ENCODE measurements at regions not wholly inside any gene's neighbourhood (a gene's known extent, or its start where the extent isn't known, plus 50 kb on each side); places are given as distances from the start of the nearest gene placed in this dataset.

- H3K27ac ChIP-seq (ENCODE audit: low read depth, low read length) = no peak overlapping the region
- no peak overlapping the region for H3K4me3 ChIP-seq (replicated peaks in 1 of 2; ENCODE audit: low read depth in 1 of 2, low read length in 2 of 2)
- ChIA-PET POLR2A (no interaction called here), RAD21 (ENCODE audit: low non-redundant PET in 1 of 2, low total read pairs in 2 of 2, uncharacterized antibody in 2 of 2, unreplicated experiment in 2 of 2) (no interaction called here), CTCF (interaction anchor here (2.6 kb wide), 1 partner anchor 71 kb away, joined by 7 read pairs; no protein-coding TSS in a partner anchor)
- H3K79me2 ChIP-seq (ENCODE audit: insufficient read depth, low read length) = no peaks in the 10 kb centered on the region
- no peak overlapping the region for H2AFZ ChIP-seq (ENCODE audit: low read depth, low read length, poor library complexity, severe bottlenecking)
- H3K4me2 ChIP-seq (ENCODE audit: low read length) = no peak overlapping the region
- no peaks in the 10 kb centered on the region for H3K36me3 ChIP-seq (ENCODE audit: control insufficient read depth in 1 of 2, insufficient read depth in 2 of 2, low read length in 2 of 2)
- H3K9ac ChIP-seq (ENCODE audit: low read length) = no peak overlapping the region
- H3K4me1 ChIP-seq (ENCODE audit: control insufficient read depth in 1 of 2, insufficient read depth in 2 of 2, low read length in 2 of 2) = no peaks in the 10 kb centered on the region
- TF ChIP-seq REST (IDR thresholded peaks at IDR 0.05; ENCODE audit: low read depth) = no peak
- no peak for TF ChIP-seq EZH2 (IDR thresholded peaks at IDR 0.05)
- TF ChIP-seq CBX3 (IDR thresholded peaks at IDR 0.05; ENCODE audit: low read depth) = no peak
- TF ChIP-seq MAX (IDR thresholded peaks at IDR 0.05) = no peak
- TF ChIP-seq ATF3 (IDR thresholded peaks at IDR 0.05) = no peak
- TF ChIP-seq SP1 (IDR thresholded peaks at IDR 0.05; ENCODE audit: low read depth) = no peak
- TF ChIP-seq SRF (IDR thresholded peaks at IDR 0.05; ENCODE audit: low read depth) = no peak
- BruUV-seq (replicated peaks) = no TSS peak
- no peaks in the 10 kb centered on the region for H3K9me3 ChIP-seq (ENCODE audit: control insufficient read depth in 1 of 2, insufficient read depth in 1 of 2, low read depth in 1 of 2, low read length in 2 of 2)
- ATAC-seq (no peak), DNase-seq (ENCODE audit: low read depth, low spot score) (no peak)
- no peaks in the 10 kb centered on the region for H4K20me1 ChIP-seq (ENCODE audit: insufficient read depth)
- no peaks in the 10 kb centered on the region for H3K9me2 ChIP-seq (ENCODE audit: insufficient read depth)
- no peaks in the 10 kb centered on the region for H3K27me3 ChIP-seq (ENCODE audit: insufficient read depth, low read length)
- intact Hi-C loops (cut with micrococcal nuclease) = no loop called here
Measured at GRCh38 chr2:166610180-166610912, 116.3 kb upstream of the SCN7A start.
